SK-N-SH (cell line): ENCODE measurements at regions not wholly inside any gene's neighbourhood (a gene's known extent, or its start where the extent isn't known, plus 50 kb on each side); places are given as distances from the start of the nearest gene placed in this dataset.

Source experiments
- CTCF ChIA-PET: fragments of 300-600, 350-600 bp; formaldehyde crosslinking; extraction: SDS; loops from one replicate; lab custom pipeline; 2021; lab: Yijun Ruan, JAX
- POLR2A ChIA-PET: fragments of 350-600 bp; sonication (Branson Sonifier 250); formaldehyde crosslinking; extraction: SDS; loops from one replicate; lab custom pipeline; 2020; ENCODE audit warnings: antibody characterized with exemption, inconsistent platforms; lab: Yijun Ruan, JAX
- DNase-seq: peaks from one replicate; pipeline ENCODE4 v3.0.0; 2012
- H2AFZ ChIP-seq: fragments of 200-600 bp; sonication (generic); 2 replicates; pipeline ENCODE4 v1.8.1; 2016; ENCODE audit warnings: antibody characterized with exemption, mild to moderate bottlenecking, low read depth
- H3F3A ChIP-seq: fragments of 200-600 bp; sonication (generic); replicated peaks from 2 replicates; pipeline ENCODE3; 2016; ENCODE audit warnings: antibody characterized with exemption, mild to moderate bottlenecking; ENCODE audit not compliant: insufficient read depth
- H3K27ac ChIP-seq, 2 experiments: fragments of 200-500 bp in 1 of 2; fragments of 200-600 bp in 1 of 2; sonication (Bioruptor generic) in 1 of 2; sonication (generic), shearing (Covaris generic) in 1 of 2; 2 replicates each; pipeline versions ENCODE4 v1.5.1 to v1.6.1; 2014 to 2016; ENCODE audit warnings: low read depth in 2 of 2, inconsistent platforms in 1 of 2, low read length in 1 of 2, mild to moderate bottlenecking in 1 of 2, mixed read lengths in 1 of 2
- H3K27me3 ChIP-seq: fragments of 200-600 bp; sonication (generic), shearing (Covaris generic); 2 replicates; pipeline ENCODE4 v1.6.1; 2016; ENCODE audit warnings: mixed run types; ENCODE audit not compliant: insufficient read depth
- H3K36me3 ChIP-seq, 2 experiments: fragments of 200-500 bp in 1 of 2; fragments of 200-600 bp in 1 of 2; sonication (Bioruptor generic) in 1 of 2; sonication (generic) in 1 of 2; replicated peaks in 1 of 2; 2 replicates each; pipeline versions ENCODE3 to v1.5.1; 2014 to 2016; ENCODE audit warnings: low read length in 1 of 2, mild to moderate bottlenecking in 1 of 2; ENCODE audit not compliant: insufficient read depth in 2 of 2, control insufficient read depth in 1 of 2
- H3K4me1 ChIP-seq, 2 experiments: fragments of 200-500 bp in 1 of 2; fragments of 200-600 bp in 1 of 2; sonication (Bioruptor generic) in 1 of 2; sonication (generic), shearing (Covaris generic) in 1 of 2; 2 replicates each; pipeline versions ENCODE4 v1.5.1 to v1.6.1; 2014 to 2016; ENCODE audit warnings: low read depth in 1 of 2, low read length in 1 of 2, mixed run types in 1 of 2; ENCODE audit not compliant: insufficient read depth in 2 of 2, control insufficient read depth in 1 of 2
- H3K4me2 ChIP-seq: fragments of 200-600 bp; sonication (generic), shearing (Covaris generic); 2 replicates; pipeline ENCODE4 v1.6.1; 2017; ENCODE audit warnings: mixed run types
- H3K4me3 ChIP-seq, 2 experiments: fragments of 200-500 bp in 1 of 2; fragments of 200-600 bp in 1 of 2; sonication (Bioruptor generic) in 1 of 2; sonication (generic), shearing (Covaris generic) in 1 of 2; 2 replicates each; pipeline versions ENCODE4 v1.5.1 to v1.8.1; 2014 to 2016; ENCODE audit warnings: low read depth in 2 of 2, inconsistent platforms in 1 of 2, low read length in 1 of 2, mild to moderate bottlenecking in 1 of 2, mixed read lengths in 1 of 2, moderate library complexity in 1 of 2
- H3K79me2 ChIP-seq: fragments of 200-600 bp; sonication (generic); 2 replicates; pipeline ENCODE4 v1.8.1; 2017; ENCODE audit warnings: mild to moderate bottlenecking; ENCODE audit not compliant: insufficient read depth
- H3K9ac ChIP-seq: fragments of 200-600 bp; sonication (generic); 2 replicates; pipeline ENCODE4 v1.6.1; 2017; ENCODE audit warnings: mixed run types
- H3K9me2 ChIP-seq: fragments of 200-600 bp; sonication (generic); 2 replicates; pipeline ENCODE4 v1.6.1; 2017; ENCODE audit warnings: mixed run types
- H3K9me3 ChIP-seq: fragments of 200-600 bp; sonication (generic); 2 replicates; pipeline ENCODE4 v1.6.1; 2017; ENCODE audit warnings: mixed run types, mild to moderate bottlenecking, moderate library complexity
- H4K20me1 ChIP-seq: fragments of 200-600 bp; sonication (generic); 2 replicates; pipeline ENCODE4 v1.6.1; 2017; ENCODE audit warnings: mild to moderate bottlenecking, mixed run types; ENCODE audit not compliant: insufficient read depth
- CHD2 ChIP-seq: fragments of 150-350 bp; IDR thresholded peaks from 2 replicates; pipeline ENCODE4 v1.6.1; 2018; ENCODE audit warnings: low read length; ENCODE audit not compliant: partially characterized antibody
- ELF1 ChIP-seq: IDR thresholded peaks from 2 replicates; pipeline ENCODE4 v1.4.0; 2012
- FOSL2 ChIP-seq: IDR thresholded peaks from 2 replicates; pipeline ENCODE4 v1.4.0; 2012; ENCODE audit warnings: low read depth, mild to moderate bottlenecking, moderate library complexity, borderline replicate concordance
- FOXJ3 ChIP-seq: sonication (generic); formaldehyde crosslinking; IDR thresholded peaks from 2 replicates; pipeline ENCODE4 v1.5.1; 2020; ENCODE audit warnings: mild to moderate bottlenecking, missing genetic modification reagents
- GABPA ChIP-seq: IDR thresholded peaks from 2 replicates; pipeline ENCODE4 v1.4.0; 2012; ENCODE audit warnings: low read depth, mild to moderate bottlenecking
- GATA2 ChIP-seq: sonication (generic); formaldehyde crosslinking; IDR thresholded peaks from 2 replicates; pipeline ENCODE4 v1.5.0; 2020; ENCODE audit warnings: mild to moderate bottlenecking, missing genetic modification reagents
- JUND ChIP-seq: IDR thresholded peaks from 2 replicates; pipeline ENCODE4 v1.4.0; 2012
- MXI1 ChIP-seq: IDR thresholded peaks from 2 replicates; pipeline ENCODE4 v1.6.1; 2012; ENCODE audit warnings: mild to moderate bottlenecking, low read depth, low read length, improper control_type of control experiment
- NRF1 ChIP-seq: IDR thresholded peaks from 2 replicates; pipeline ENCODE4 v1.6.1; 2012; ENCODE audit warnings: low read depth, mild to moderate bottlenecking, low read length
- POLR2AphosphoS5 ChIP-seq: IDR thresholded peaks from 2 replicates; pipeline ENCODE4 v1.6.1; 2012; ENCODE audit warnings: low read depth, low read length
- RAD21 ChIP-seq: IDR thresholded peaks from 2 replicates; pipeline ENCODE4 v1.6.1; 2012; ENCODE audit warnings: mild to moderate bottlenecking, low read length
- RFX5 ChIP-seq: IDR thresholded peaks from 2 replicates; pipeline ENCODE4 v1.6.1; 2012; ENCODE audit warnings: mild to moderate bottlenecking, improper control_type of control experiment, low read length
- RXRA ChIP-seq: IDR thresholded peaks from 2 replicates; pipeline ENCODE4 v1.4.0; 2012; ENCODE audit warnings: low read depth, mild to moderate bottlenecking, borderline replicate concordance
- TAF1 ChIP-seq: IDR thresholded peaks from 2 replicates; pipeline ENCODE4 v1.6.1; 2012; ENCODE audit warnings: low read depth, mild to moderate bottlenecking, low read length, moderate library complexity, borderline replicate concordance
- TCF12 ChIP-seq: IDR thresholded peaks from 2 replicates; pipeline ENCODE4 v1.4.0; 2012
- WGBS: methylation state at CpG from one replicate; pipeline ENCODE4 v1.1.6; 2017; ENCODE audit warnings: low lambda C conversion rate; 5-methylcytosine and 5-hydroxymethylcytosine counted together
- TF ChIP-seq, protein P1 (sequence below): fragments of 150-350 bp; IDR thresholded peaks from 2 replicates; pipeline ENCODE4 v1.6.1; 2016; ENCODE audit warnings: mild to moderate bottlenecking, low read depth, low read length
- TF ChIP-seq, protein P2 (sequence below): fragments of 150-350 bp; IDR thresholded peaks from 2 replicates; pipeline ENCODE4 v1.6.1; 2017; ENCODE audit warnings: antibody characterized with exemption, low read length, low read depth, borderline replicate concordance
- TF ChIP-seq, protein P3 (sequence below): IDR thresholded peaks from 2 replicates; pipeline ENCODE4 v1.6.1; 2012; ENCODE audit warnings: mild to moderate bottlenecking, low read depth, low read length, moderate library complexity
- TF ChIP-seq, protein P4 (sequence below): fragments of 200-600 bp; sonication (generic); IDR thresholded peaks from 2 replicates; pipeline ENCODE4 v1.6.1; 2017; ENCODE audit warnings: antibody characterized with exemption, mild to moderate bottlenecking, moderate library complexity
- TF ChIP-seq, protein P5 (sequence below): IDR thresholded peaks from 2 replicates; pipeline ENCODE4 v1.4.0; 2012; ENCODE audit warnings: low read depth, borderline replicate concordance

DNA sequence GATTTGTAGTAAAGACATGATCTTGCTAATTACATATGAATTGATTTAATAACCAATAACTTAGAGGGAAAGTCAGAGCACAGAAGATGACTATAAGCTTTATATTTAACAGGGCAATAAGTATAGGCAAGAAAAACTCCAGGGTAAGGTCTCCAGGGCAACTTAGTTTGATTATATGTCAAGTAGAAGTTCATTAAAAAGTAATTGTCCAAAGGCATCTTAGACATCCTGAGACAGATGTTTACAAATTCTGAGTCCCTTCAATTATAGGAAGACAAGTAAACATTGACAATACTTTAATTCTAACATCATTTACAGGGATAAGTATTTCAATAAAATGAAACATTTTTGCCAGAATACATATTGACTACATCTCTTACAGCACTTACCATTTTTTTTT, 416.0 kb downstream of the RAP2B start:
- ChIA-PET CTCF (no interaction called here), POLR2A (no interaction called here)
- H3K4me3 ChIP-seq, result no peak overlapping the region
- TF ChIP-seq, protein P1, sequence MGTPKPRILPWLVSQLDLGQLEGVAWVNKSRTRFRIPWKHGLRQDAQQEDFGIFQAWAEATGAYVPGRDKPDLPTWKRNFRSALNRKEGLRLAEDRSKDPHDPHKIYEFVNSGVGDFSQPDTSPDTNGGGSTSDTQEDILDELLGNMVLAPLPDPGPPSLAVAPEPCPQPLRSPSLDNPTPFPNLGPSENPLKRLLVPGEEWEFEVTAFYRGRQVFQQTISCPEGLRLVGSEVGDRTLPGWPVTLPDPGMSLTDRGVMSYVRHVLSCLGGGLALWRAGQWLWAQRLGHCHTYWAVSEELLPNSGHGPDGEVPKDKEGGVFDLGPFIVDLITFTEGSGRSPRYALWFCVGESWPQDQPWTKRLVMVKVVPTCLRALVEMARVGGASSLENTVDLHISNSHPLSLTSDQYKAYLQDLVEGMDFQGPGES, result no peak
- TF ChIP-seq JUND, result no peak
- TF ChIP-seq, protein P2, sequence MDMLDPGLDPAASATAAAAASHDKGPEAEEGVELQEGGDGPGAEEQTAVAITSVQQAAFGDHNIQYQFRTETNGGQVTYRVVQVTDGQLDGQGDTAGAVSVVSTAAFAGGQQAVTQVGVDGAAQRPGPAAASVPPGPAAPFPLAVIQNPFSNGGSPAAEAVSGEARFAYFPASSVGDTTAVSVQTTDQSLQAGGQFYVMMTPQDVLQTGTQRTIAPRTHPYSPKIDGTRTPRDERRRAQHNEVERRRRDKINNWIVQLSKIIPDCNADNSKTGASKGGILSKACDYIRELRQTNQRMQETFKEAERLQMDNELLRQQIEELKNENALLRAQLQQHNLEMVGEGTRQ, result no peak
- TF ChIP-seq FOSL2, result no peak
- no peak for TF ChIP-seq TAF1
- no peaks in the 10 kb centered on the region for H3K79me2 ChIP-seq
- no peak overlapping the region for H3K27ac ChIP-seq
- no peaks in the 10 kb centered on the region for H3F3A ChIP-seq
- no peaks in the 10 kb centered on the region for H3K9me2 ChIP-seq
- no peak overlapping the region for H2AFZ ChIP-seq
- H3K36me3 ChIP-seq, result no peaks in the 10 kb centered on the region
- H3K4me2 ChIP-seq, result no peak overlapping the region
- no peaks in the 10 kb centered on the region for H3K4me1 ChIP-seq
- H3K9ac ChIP-seq, result no peak overlapping the region
- H3K27me3 ChIP-seq, result no peaks in the 10 kb centered on the region
- no peak for DNase-seq
- H4K20me1 ChIP-seq, result no peaks in the 10 kb centered on the region
- no peaks in the 10 kb centered on the region for H3K9me3 ChIP-seq

DNA sequence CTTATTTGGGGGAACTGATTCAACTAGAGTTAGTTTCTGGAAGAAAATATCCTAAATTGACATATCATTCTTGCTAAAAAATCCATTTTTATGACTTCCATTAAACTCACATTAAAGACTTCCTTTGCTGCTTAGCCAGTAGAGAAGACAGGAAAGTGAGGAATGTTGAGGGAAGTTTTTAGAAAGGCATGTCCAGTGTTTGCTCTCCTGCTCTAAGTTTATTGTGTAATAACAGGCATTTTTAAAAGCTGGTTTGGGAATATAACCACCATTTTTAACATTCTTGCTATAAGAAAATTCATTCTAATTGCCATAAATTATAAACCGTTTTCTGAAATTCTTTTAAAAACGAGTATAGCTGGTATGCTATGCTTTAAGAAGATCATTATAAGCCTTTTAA, 428.0 kb downstream of the RAP2B start:
- Histone ChIP-seq H3K27me3 (no peaks in the 10 kb centered on the region), H3K9me3 (no peaks in the 10 kb centered on the region), H4K20me1 (no peaks in the 10 kb centered on the region), H2AFZ (no peak overlapping the region), H3K36me3 (no peaks in the 10 kb centered on the region), H3K4me1 (no peaks in the 10 kb centered on the region; a peak in 1 of 4 replicates), H3K9ac (no peak overlapping the region), H3K79me2 (no peaks in the 10 kb centered on the region; the same call in 1 of the 2 replicates), H3F3A (no peaks in the 10 kb centered on the region), H3K4me3 (no peak overlapping the region), H3K9me2 (no peaks in the 10 kb centered on the region), H3K27ac (no peak overlapping the region), H3K4me2 (no peak overlapping the region)
- 21% methylated on average over 2 of the region's 2 CpGs for WGBS
- TF ChIP-seq RXRA (no peak), POLR2AphosphoS5 (no peak), NRF1 (no peak), JUND (no peak), RAD21 (no peak), RFX5 (no peak), TCF12 (no peak), CHD2 (no peak), TAF1 (no peak), GATA2 (CRISPR knock-in tag) (no peak), MXI1 (no peak), GABPA (no peak), FOXJ3 (no peak), ELF1 (no peak)
- TF ChIP-seq, protein P3, sequence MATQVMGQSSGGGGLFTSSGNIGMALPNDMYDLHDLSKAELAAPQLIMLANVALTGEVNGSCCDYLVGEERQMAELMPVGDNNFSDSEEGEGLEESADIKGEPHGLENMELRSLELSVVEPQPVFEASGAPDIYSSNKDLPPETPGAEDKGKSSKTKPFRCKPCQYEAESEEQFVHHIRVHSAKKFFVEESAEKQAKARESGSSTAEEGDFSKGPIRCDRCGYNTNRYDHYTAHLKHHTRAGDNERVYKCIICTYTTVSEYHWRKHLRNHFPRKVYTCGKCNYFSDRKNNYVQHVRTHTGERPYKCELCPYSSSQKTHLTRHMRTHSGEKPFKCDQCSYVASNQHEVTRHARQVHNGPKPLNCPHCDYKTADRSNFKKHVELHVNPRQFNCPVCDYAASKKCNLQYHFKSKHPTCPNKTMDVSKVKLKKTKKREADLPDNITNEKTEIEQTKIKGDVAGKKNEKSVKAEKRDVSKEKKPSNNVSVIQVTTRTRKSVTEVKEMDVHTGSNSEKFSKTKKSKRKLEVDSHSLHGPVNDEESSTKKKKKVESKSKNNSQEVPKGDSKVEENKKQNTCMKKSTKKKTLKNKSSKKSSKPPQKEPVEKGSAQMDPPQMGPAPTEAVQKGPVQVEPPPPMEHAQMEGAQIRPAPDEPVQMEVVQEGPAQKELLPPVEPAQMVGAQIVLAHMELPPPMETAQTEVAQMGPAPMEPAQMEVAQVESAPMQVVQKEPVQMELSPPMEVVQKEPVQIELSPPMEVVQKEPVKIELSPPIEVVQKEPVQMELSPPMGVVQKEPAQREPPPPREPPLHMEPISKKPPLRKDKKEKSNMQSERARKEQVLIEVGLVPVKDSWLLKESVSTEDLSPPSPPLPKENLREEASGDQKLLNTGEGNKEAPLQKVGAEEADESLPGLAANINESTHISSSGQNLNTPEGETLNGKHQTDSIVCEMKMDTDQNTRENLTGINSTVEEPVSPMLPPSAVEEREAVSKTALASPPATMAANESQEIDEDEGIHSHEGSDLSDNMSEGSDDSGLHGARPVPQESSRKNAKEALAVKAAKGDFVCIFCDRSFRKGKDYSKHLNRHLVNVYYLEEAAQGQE, result no peak
- TF ChIP-seq, protein P4, sequence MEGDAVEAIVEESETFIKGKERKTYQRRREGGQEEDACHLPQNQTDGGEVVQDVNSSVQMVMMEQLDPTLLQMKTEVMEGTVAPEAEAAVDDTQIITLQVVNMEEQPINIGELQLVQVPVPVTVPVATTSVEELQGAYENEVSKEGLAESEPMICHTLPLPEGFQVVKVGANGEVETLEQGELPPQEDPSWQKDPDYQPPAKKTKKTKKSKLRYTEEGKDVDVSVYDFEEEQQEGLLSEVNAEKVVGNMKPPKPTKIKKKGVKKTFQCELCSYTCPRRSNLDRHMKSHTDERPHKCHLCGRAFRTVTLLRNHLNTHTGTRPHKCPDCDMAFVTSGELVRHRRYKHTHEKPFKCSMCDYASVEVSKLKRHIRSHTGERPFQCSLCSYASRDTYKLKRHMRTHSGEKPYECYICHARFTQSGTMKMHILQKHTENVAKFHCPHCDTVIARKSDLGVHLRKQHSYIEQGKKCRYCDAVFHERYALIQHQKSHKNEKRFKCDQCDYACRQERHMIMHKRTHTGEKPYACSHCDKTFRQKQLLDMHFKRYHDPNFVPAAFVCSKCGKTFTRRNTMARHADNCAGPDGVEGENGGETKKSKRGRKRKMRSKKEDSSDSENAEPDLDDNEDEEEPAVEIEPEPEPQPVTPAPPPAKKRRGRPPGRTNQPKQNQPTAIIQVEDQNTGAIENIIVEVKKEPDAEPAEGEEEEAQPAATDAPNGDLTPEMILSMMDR, result no peak
- TF ChIP-seq, protein P5, sequence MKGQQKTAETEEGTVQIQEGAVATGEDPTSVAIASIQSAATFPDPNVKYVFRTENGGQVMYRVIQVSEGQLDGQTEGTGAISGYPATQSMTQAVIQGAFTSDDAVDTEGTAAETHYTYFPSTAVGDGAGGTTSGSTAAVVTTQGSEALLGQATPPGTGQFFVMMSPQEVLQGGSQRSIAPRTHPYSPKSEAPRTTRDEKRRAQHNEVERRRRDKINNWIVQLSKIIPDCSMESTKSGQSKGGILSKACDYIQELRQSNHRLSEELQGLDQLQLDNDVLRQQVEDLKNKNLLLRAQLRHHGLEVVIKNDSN, result no peak
- ChIA-PET CTCF (no interaction called here), POLR2A (no interaction called here)
- DNase-seq, result no peak
